ENCODE measurements at regions not wholly inside any gene's neighbourhood (a gene's known extent, or its start where the extent isn't known, plus 50 kb on each side); places are given as distances from the start of the nearest gene placed in this dataset.

GRCh38 chr16:31810863-31811262, 62.7 kb upstream of the ZNF267 start:
- TF ChIP-seq, protein P1, sequence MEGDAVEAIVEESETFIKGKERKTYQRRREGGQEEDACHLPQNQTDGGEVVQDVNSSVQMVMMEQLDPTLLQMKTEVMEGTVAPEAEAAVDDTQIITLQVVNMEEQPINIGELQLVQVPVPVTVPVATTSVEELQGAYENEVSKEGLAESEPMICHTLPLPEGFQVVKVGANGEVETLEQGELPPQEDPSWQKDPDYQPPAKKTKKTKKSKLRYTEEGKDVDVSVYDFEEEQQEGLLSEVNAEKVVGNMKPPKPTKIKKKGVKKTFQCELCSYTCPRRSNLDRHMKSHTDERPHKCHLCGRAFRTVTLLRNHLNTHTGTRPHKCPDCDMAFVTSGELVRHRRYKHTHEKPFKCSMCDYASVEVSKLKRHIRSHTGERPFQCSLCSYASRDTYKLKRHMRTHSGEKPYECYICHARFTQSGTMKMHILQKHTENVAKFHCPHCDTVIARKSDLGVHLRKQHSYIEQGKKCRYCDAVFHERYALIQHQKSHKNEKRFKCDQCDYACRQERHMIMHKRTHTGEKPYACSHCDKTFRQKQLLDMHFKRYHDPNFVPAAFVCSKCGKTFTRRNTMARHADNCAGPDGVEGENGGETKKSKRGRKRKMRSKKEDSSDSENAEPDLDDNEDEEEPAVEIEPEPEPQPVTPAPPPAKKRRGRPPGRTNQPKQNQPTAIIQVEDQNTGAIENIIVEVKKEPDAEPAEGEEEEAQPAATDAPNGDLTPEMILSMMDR (conservative IDR thresholded peaks at IDR 0.05 in 1 of 2, IDR thresholded peaks at IDR 0.05 in 1 of 2; ENCODE audit: extremely low read depth in 1 of 2, insufficient read depth in 1 of 2, low read depth in 1 of 2, low read length in 2 of 2) = no peak
- TF ChIP-seq EZH2 (IDR thresholded peaks at IDR 0.05; ENCODE audit: borderline replicate concordance, low read length) = no peak

Data from mammary epithelial cell (primary cell).